ENCODE measurements at regions not wholly inside any gene's neighbourhood (a gene's known extent, or its start where the extent isn't known, plus 50 kb on each side); places are given as distances from the start of the nearest gene placed in this dataset.

GRCh38 chr2:126370201-126370600 lies 285.8 kb upstream of the GYPC start:
- H3K9ac ChIP-seq (ENCODE audit: low read depth in 1 of 2, low read length in 2 of 2) = no peak overlapping the region
- no peak for TF ChIP-seq RXRA (IDR thresholded peaks at IDR 0.05)
- TF ChIP-seq SP1 (IDR thresholded peaks at IDR 0.05) = no peak
- TF ChIP-seq CTCF (IDR thresholded peaks at IDR 0.05; ENCODE audit: low read depth, low read length, missing input control) = no peak
- TF ChIP-seq EGR1 (IDR thresholded peaks at IDR 0.05; ENCODE audit: low read depth in 2 of 2) = no peak
- no peak for TF ChIP-seq JUND (IDR thresholded peaks at IDR 0.05)
- no peak for TF ChIP-seq HNF4A (conservative IDR thresholded peaks at IDR 0.05)
- TF ChIP-seq NR2F2 (IDR thresholded peaks at IDR 0.05) = no peak
- TF ChIP-seq FOXA1 (IDR thresholded peaks at IDR 0.05) = no peak
- no peak for TF ChIP-seq MAX (IDR thresholded peaks at IDR 0.05)
- no peak for TF ChIP-seq FOXA2 (IDR thresholded peaks at IDR 0.05)
- TF ChIP-seq GABPA (IDR thresholded peaks at IDR 0.05 in 1 of 2, conservative IDR thresholded peaks at IDR 0.05 in 1 of 2) = no peak
- TF ChIP-seq ATF3 (IDR thresholded peaks at IDR 0.05) = no peak
- TF ChIP-seq YY1 (IDR thresholded peaks at IDR 0.05) = no peak
- TF ChIP-seq REST (IDR thresholded peaks at IDR 0.05) = no peak
- no peak for TF ChIP-seq TAF1 (conservative IDR thresholded peaks at IDR 0.05)
- no peak for TF ChIP-seq HNF4G (IDR thresholded peaks at IDR 0.05)
- no peak for TF ChIP-seq ZBTB33 (IDR thresholded peaks at IDR 0.05)
- TF ChIP-seq RAD21 (IDR thresholded peaks at IDR 0.05) = no peak
- H3K27me3 ChIP-seq (ENCODE audit: control insufficient read depth in 4 of 4, insufficient read depth in 4 of 4, low read length in 3 of 4) = no peaks in the 10 kb centered on the region
- no peaks in the 10 kb centered on the region for H3K9me3 ChIP-seq (ENCODE audit: control insufficient read depth in 4 of 4, low read length in 3 of 4)
- 82% methylated on average over 2 of the region's 2 CpGs for WGBS
- H3K4me3 ChIP-seq (ENCODE audit: low read depth in 1 of 3, low read length in 3 of 3) = no peak overlapping the region
- no peaks in the 10 kb centered on the region for H3K36me3 ChIP-seq (ENCODE audit: control insufficient read depth in 4 of 4, insufficient read depth in 3 of 4, low read depth in 1 of 4, low read length in 3 of 4)
- no peaks in the 10 kb centered on the region for H3K4me1 ChIP-seq (ENCODE audit: control insufficient read depth in 4 of 4, insufficient read depth in 4 of 4, low read length in 3 of 4)
- DNase-seq (ENCODE audit: low spot score) = no peak
- H3K27ac ChIP-seq (ENCODE audit: low read depth in 1 of 2, low read length in 2 of 2) = no peak overlapping the region
